ENCODE measurements at regions not wholly inside any gene's neighbourhood (a gene's known extent, or its start where the extent isn't known, plus 50 kb on each side); places are given as distances from the start of the nearest gene placed in this dataset.

DNA sequence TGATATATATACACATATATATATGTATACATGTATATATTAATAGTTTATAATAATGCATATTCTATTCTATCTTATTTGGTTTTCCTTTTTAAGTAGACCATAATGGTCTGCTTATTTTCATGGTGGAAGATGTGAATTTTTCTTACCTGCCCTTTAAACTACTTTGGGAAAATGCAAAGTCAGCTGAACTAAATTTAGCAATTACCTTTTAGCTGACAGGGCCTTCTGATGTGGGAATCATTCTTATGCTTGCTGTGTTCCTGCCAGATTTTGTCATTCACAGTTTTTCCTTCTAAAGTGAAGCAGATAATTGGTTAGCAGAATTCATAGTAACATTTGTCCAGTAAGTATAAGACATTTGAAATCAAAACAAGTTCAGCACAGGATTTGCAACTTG is 63.2 kb upstream of the SAMSN1 start:
- Histone ChIP-seq H3K36me3 (ENCODE audit: insufficient read depth, low read length) (no peaks in the 10 kb centered on the region), H3K9ac (ENCODE audit: low read depth, low read length) (no peak overlapping the region), H3K27me3 (ENCODE audit: insufficient read depth, low read length, poor library complexity) (no peaks in the 10 kb centered on the region), H3K27ac (ENCODE audit: low read length) (no peak overlapping the region), H4K20me1 (ENCODE audit: insufficient read depth, low read length) (no peaks in the 10 kb centered on the region), H2AFZ (ENCODE audit: low read depth, low read length) (no peak overlapping the region), H3K79me2 (ENCODE audit: insufficient read depth, low read length) (no peaks in the 10 kb centered on the region), H3K4me1 (ENCODE audit: insufficient read depth, low read length) (peaks cover 4% of the 10 kb centered on the region; the same call in 1 of the 2 replicates), H3K9me3 (ENCODE audit: insufficient read depth, low read length, severe bottlenecking) (no peaks in the 10 kb centered on the region), H3K4me3 (ENCODE audit: low read depth in 1 of 2, low read length in 2 of 2) (no peak overlapping the region), H3K4me2 (ENCODE audit: insufficient read depth, low read length) (no peak overlapping the region)
- DNase-seq (no peak), ATAC-seq (ENCODE audit: insufficient read depth, low read depth) (no peak)
- TF ChIP-seq, protein P1, sequence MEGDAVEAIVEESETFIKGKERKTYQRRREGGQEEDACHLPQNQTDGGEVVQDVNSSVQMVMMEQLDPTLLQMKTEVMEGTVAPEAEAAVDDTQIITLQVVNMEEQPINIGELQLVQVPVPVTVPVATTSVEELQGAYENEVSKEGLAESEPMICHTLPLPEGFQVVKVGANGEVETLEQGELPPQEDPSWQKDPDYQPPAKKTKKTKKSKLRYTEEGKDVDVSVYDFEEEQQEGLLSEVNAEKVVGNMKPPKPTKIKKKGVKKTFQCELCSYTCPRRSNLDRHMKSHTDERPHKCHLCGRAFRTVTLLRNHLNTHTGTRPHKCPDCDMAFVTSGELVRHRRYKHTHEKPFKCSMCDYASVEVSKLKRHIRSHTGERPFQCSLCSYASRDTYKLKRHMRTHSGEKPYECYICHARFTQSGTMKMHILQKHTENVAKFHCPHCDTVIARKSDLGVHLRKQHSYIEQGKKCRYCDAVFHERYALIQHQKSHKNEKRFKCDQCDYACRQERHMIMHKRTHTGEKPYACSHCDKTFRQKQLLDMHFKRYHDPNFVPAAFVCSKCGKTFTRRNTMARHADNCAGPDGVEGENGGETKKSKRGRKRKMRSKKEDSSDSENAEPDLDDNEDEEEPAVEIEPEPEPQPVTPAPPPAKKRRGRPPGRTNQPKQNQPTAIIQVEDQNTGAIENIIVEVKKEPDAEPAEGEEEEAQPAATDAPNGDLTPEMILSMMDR (IDR thresholded peaks at IDR 0.05; ENCODE audit: borderline replicate concordance, extremely low read depth, low read length, poor library complexity, severe bottlenecking) = no peak
- TF ChIP-seq EZH2 (IDR thresholded peaks at IDR 0.05; ENCODE audit: borderline replicate concordance, low read depth, low read length, severe bottlenecking) = no peak

DNA sequence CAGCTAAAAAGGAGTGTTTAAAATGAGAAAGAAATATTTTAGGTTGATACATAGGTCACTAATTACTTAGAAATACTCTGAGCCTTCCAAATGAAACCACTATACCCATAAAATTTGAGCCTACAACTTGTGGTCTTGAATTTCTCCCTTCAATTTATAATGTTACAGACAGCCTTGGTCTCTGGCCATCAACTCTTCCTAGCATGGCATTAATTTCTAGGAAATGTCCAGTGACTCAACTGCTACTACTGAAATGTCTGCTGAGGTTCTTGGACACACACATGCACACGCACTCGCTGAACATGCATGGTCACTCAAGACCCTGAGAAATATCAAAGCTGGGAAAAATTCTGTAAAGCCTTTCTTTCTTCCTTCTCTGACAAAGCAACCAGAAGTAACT is 61.1 kb upstream of the SAMSN1 start:
- Histone ChIP-seq H3K4me3 (ENCODE audit: low read depth in 1 of 2, low read length in 2 of 2) (no peak overlapping the region), H3K79me2 (ENCODE audit: insufficient read depth, low read length) (no peaks in the 10 kb centered on the region), H3K4me1 (ENCODE audit: insufficient read depth, low read length) (peaks cover 17% of the 10 kb centered on the region), H3K4me2 (ENCODE audit: insufficient read depth, low read length) (no peak overlapping the region), H3K9me3 (ENCODE audit: insufficient read depth, low read length, severe bottlenecking) (no peaks in the 10 kb centered on the region), H3K9ac (ENCODE audit: low read depth, low read length) (no peak overlapping the region), H4K20me1 (ENCODE audit: insufficient read depth, low read length) (no peaks in the 10 kb centered on the region), H2AFZ (ENCODE audit: low read depth, low read length) (no peak overlapping the region; the same call in 1 of the 2 replicates), H3K27ac (ENCODE audit: low read length) (no peak overlapping the region), H3K27me3 (ENCODE audit: insufficient read depth, low read length, poor library complexity) (no peaks in the 10 kb centered on the region), H3K36me3 (ENCODE audit: insufficient read depth, low read length) (no peaks in the 10 kb centered on the region)
- TF ChIP-seq EZH2 (IDR thresholded peaks at IDR 0.05; ENCODE audit: borderline replicate concordance, low read depth, low read length, severe bottlenecking) = no peak
- TF ChIP-seq, protein P1 (IDR thresholded peaks at IDR 0.05; ENCODE audit: borderline replicate concordance, extremely low read depth, low read length, poor library complexity, severe bottlenecking) = no peak
- DNase-seq (no peak), ATAC-seq (ENCODE audit: insufficient read depth, low read depth) (no peak)

DNA sequence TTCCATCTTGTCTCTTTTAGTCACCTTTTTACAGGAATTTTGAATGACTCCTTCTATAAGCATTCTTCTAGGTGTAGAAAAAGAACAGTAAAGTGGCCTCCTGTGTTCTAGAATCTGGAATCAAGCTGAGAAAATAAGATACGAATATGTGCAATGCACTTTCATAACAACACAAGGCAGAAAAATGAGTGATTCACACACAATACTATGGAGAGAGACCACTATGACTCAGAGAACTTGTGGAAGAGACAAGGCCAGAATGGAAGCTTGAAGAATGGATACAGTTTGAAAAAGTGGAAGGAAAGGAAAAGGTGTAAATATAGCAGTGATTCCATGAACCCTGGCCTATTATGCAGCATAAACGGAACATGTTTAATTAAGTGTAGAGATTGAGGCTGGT is 57.1 kb upstream of the SAMSN1 start:
- peak overlapping the region; percentile 71 for H3K4me2 ChIP-seq (ENCODE audit: insufficient read depth, low read length)

More for the DNA sequence above, 57.1 kb upstream of the SAMSN1 start:
- Histone ChIP-seq H3K27ac (ENCODE audit: low read length) (peak overlapping the region; percentile 75), H3K4me1 (ENCODE audit: insufficient read depth, low read length) (peaks cover 43% of the 10 kb centered on the region), H3K27me3 (ENCODE audit: insufficient read depth, low read length, poor library complexity) (no peaks in the 10 kb centered on the region), H3K9me3 (ENCODE audit: insufficient read depth, low read length, severe bottlenecking) (no peaks in the 10 kb centered on the region), H3K79me2 (ENCODE audit: insufficient read depth, low read length) (no peaks in the 10 kb centered on the region), H3K4me3 (ENCODE audit: low read depth in 1 of 2, low read length in 2 of 2) (peak overlapping the region in 1 of 2 experiments; percentile 48; a peak in 1 of 4 replicates), H3K9ac (ENCODE audit: low read depth, low read length) (peak overlapping the region; percentile 48), H4K20me1 (ENCODE audit: insufficient read depth, low read length) (no peaks in the 10 kb centered on the region), H3K36me3 (ENCODE audit: insufficient read depth, low read length) (no peaks in the 10 kb centered on the region), H2AFZ (ENCODE audit: low read depth, low read length) (peak overlapping the region; percentile 80)
- DNase-seq (no peak), ATAC-seq (ENCODE audit: insufficient read depth, low read depth) (no peak)
- no peak for TF ChIP-seq EZH2 (IDR thresholded peaks at IDR 0.05; ENCODE audit: borderline replicate concordance, low read depth, low read length, severe bottlenecking)
- TF ChIP-seq, protein P1 (IDR thresholded peaks at IDR 0.05; ENCODE audit: borderline replicate concordance, extremely low read depth, low read length, poor library complexity, severe bottlenecking) = no peak
